MM.1S (cell line): ENCODE measurements at regions not wholly inside any gene's neighbourhood (a gene's known extent, or its start where the extent isn't known, plus 50 kb on each side); places are given as distances from the start of the nearest gene placed in this dataset.

Experiments used
- EZH2 ChIP-seq: fragments of 300-600 bp; sonication (generic); optimal IDR thresholded peaks from 2 replicates; pipeline ENCODE3; 2017; ENCODE audit warnings: low read depth, mild to moderate bottlenecking, antibody characterized with exemption, low read length, mixed read lengths
- TF ChIP-seq, protein P1 (sequence below): fragments of 300-600 bp; sonication (generic); IDR thresholded peaks from 2 replicates; pipeline ENCODE4 v1.5.1; 2016; ENCODE audit warnings: antibody characterized with exemption, low read length, mixed read lengths

DNA sequence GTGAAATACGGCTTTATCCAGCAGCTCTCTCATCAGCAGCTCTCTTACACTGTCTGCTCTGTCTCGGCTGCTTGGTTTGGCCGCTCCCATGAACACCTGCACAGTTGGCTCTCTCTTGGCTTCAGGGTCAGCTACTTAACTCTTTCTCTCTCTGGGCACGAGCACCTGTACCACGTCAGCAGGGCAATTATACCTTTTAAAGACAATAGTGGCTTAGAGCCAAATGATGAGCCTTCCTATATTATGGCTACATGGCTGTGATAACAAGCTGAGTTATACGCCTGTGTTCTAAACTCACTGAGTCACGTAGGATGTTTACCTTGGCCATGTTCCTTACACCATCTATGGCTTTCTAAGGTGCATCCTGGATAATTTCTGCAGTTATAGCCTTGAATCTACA, 69.2 kb upstream of the CTNND2 start:
- TF ChIP-seq, protein P1, sequence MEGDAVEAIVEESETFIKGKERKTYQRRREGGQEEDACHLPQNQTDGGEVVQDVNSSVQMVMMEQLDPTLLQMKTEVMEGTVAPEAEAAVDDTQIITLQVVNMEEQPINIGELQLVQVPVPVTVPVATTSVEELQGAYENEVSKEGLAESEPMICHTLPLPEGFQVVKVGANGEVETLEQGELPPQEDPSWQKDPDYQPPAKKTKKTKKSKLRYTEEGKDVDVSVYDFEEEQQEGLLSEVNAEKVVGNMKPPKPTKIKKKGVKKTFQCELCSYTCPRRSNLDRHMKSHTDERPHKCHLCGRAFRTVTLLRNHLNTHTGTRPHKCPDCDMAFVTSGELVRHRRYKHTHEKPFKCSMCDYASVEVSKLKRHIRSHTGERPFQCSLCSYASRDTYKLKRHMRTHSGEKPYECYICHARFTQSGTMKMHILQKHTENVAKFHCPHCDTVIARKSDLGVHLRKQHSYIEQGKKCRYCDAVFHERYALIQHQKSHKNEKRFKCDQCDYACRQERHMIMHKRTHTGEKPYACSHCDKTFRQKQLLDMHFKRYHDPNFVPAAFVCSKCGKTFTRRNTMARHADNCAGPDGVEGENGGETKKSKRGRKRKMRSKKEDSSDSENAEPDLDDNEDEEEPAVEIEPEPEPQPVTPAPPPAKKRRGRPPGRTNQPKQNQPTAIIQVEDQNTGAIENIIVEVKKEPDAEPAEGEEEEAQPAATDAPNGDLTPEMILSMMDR: no peak
- no peak for TF ChIP-seq EZH2
